ENCODE measurements at regions not wholly inside any gene's neighbourhood (a gene's known extent, or its start where the extent isn't known, plus 50 kb on each side); places are given as distances from the start of the nearest gene placed in this dataset.
"Not testable (repeated sequence)": the region's sequence is repeated elsewhere in the genome, so short reads cannot be mapped to it uniquely, and the experiment has no call there.

- TF ChIP-seq, protein P1, sequence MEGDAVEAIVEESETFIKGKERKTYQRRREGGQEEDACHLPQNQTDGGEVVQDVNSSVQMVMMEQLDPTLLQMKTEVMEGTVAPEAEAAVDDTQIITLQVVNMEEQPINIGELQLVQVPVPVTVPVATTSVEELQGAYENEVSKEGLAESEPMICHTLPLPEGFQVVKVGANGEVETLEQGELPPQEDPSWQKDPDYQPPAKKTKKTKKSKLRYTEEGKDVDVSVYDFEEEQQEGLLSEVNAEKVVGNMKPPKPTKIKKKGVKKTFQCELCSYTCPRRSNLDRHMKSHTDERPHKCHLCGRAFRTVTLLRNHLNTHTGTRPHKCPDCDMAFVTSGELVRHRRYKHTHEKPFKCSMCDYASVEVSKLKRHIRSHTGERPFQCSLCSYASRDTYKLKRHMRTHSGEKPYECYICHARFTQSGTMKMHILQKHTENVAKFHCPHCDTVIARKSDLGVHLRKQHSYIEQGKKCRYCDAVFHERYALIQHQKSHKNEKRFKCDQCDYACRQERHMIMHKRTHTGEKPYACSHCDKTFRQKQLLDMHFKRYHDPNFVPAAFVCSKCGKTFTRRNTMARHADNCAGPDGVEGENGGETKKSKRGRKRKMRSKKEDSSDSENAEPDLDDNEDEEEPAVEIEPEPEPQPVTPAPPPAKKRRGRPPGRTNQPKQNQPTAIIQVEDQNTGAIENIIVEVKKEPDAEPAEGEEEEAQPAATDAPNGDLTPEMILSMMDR (IDR thresholded peaks at IDR 0.05): not testable (repeated sequence)
- not testable (repeated sequence) for TF ChIP-seq POLR2A (IDR thresholded peaks at IDR 0.05)
Measured at GRCh38 chr1:83151167-83151898, 847.6 kb downstream of the TTLL7 start.

All from Peyer's patch (tissue), 4 donors.